GM12872 (cell line): ENCODE measurements at regions not wholly inside any gene's neighbourhood (a gene's known extent, or its start where the extent isn't known, plus 50 kb on each side); places are given as distances from the start of the nearest gene placed in this dataset.

Experiments used
- TF ChIP-seq, protein P1 (sequence below): IDR thresholded peaks from 3 replicates; pipeline ENCODE4 v1.5.1; 2011; ENCODE audit warnings: low read depth, mild to moderate bottlenecking, low read length, moderate library complexity; ENCODE audit not compliant: insufficient read depth

DNA sequence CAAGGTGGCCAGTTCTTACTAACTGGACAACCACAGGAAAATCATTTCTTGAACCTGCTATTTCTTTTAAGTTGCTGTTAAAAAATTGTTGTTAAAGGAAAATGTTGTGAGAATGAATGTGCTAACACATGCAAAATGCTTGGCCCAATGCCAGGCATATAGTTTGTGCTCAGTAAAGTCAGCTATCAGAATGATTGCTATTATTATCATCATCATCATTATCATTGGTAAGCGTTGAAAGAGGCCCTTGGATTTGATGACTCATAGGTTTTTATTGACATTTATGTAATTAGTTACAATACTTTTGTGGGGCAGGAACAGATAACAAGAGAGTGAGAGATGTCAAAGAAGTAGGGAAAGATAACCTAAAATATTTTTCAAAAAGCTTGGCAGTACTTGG is 394.2 kb upstream of the ZEB2 start:
- TF ChIP-seq, protein P1, sequence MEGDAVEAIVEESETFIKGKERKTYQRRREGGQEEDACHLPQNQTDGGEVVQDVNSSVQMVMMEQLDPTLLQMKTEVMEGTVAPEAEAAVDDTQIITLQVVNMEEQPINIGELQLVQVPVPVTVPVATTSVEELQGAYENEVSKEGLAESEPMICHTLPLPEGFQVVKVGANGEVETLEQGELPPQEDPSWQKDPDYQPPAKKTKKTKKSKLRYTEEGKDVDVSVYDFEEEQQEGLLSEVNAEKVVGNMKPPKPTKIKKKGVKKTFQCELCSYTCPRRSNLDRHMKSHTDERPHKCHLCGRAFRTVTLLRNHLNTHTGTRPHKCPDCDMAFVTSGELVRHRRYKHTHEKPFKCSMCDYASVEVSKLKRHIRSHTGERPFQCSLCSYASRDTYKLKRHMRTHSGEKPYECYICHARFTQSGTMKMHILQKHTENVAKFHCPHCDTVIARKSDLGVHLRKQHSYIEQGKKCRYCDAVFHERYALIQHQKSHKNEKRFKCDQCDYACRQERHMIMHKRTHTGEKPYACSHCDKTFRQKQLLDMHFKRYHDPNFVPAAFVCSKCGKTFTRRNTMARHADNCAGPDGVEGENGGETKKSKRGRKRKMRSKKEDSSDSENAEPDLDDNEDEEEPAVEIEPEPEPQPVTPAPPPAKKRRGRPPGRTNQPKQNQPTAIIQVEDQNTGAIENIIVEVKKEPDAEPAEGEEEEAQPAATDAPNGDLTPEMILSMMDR: no peak

DNA sequence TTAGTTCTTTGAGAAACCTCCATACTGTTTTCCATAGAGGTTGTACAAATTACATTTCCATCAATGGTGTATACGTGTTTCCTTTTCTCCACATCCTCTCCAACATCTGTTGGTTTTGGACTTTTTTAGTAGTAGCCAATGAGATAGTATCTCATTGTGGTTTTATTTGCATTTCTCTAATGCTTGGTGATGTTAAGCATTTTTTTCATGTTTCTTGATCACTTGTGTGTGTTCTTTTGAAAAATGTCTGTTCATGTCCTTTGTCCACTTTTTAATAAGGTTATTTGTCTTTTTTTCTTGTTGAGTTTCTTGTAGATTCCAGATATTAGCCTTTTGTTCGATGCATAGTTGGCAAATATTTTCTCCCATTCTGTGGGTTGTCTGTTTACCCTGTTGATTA is 392.3 kb upstream of the ZEB2 start:
- TF ChIP-seq, protein P1: no peak

- TF ChIP-seq, protein P1: no peak
Measured at GRCh38 chr2:144905956-144906355, 386.0 kb upstream of the ZEB2 start.

- TF ChIP-seq, protein P1: no peak
Measured at GRCh38 chr2:144904612-144905011, 384.7 kb upstream of the ZEB2 start.

DNA sequence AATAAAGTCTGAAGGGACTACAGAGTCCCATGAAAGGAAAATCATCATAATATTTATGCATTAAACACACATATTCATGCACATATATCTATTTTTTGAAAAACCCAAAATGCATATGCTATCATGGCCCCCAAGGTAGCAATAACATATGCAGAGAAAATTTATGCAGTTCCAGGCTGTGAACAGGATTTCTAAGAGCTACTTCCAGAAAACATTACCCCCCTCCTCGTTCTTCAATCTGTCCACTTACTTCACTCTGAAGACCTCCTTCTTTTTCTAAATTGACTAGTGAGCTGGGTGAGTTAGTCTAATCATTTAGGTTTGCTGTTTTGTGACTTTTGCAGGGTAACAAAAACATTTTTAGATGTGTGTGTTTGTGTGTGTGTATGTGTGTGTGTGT is 376.4 kb upstream of the ZEB2 start:
- TF ChIP-seq, protein P1: no peak

DNA sequence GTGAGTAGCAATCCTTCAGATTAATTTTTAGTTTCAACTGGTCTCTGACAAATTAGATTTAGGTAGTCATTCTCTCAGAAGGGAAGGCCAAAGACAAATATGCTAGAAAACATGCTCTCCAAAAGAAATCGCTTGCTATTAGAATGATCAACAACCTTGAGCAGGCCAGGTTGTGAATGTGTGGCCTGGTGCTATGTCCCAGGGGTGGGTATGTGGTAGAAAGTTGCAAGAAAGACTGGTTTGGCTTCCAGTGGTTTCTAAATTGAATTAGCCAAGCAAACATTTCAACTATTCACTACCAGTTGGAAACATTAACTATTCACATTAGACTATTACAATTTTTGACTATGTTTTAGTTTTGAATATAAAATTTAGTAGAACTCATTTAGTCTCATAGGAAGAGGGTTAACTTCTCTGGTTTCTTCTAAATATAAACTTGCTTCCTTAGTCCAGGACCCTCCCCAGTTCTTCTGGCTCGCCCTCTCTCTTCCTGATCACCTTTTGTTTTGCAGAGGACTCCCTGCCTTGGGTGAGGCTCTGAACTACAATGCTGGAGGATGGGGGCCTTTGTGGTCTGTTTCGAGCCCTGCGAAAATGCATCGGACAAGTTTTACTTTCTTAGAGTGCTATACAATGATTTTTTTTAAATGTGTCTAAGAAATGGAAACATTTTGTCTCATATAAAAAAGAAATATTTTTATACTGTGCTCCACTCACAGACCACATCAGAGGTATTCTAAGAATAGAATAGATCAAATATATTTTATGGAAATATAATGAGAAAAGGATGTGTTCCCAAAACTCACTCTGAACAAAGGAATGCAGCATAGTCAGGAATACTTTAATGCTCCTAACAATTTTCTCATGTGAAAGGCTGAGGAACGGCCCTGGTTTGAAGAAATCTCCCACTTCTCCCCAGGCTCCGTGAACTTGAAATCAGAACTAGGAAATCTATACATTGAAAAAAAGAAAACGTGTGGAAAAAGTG is 375.0 kb upstream of the ZEB2 start:
- TF ChIP-seq, protein P1: no peak

DNA sequence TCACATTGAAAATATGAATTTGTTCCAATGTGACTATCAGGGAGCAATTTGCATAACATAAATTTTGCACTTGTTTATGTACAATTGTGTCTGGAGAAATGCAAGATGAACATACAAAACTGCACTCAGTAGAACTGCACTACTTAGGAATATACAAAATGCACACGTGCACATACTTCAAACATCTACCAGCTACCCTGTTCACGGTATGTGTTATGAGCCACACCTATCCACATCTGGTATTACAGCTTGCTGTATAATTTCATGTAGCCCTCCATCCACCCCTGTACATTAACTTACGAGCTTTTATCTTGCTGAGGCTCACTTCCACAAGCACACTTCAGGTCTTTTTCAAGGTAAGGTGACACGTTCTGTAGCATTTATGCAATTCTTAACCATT is 373.5 kb upstream of the ZEB2 start:
- TF ChIP-seq, protein P1: no peak
